HG03064 (cell line): ENCODE measurements at regions not wholly inside any gene's neighbourhood (a gene's known extent, or its start where the extent isn't known, plus 50 kb on each side); places are given as distances from the start of the nearest gene placed in this dataset.

Experiments used
- ATAC-seq: cut with Tn5 transposase; IDR thresholded peaks from one replicate; pipeline ENCODE4 v1.9.1; 2021; ENCODE audit warnings: low read depth; ENCODE audit not compliant: unreplicated experiment

DNA sequence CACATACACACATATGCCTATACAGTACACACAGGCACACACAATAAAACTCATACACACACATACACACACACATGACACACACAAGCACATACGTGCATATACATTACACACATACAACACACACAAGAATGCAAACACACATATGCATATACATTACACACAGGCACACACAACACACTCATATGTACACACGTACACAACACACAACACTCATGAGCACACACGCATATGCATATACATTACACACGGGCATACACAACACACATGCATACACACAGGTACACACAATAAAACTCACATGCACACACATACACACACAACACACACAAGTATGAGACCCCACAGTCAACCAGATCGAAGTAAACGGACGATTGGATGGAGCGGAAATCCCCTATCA, 238.2 kb downstream of the ERMARD start:
- no peak for ATAC-seq

DNA sequence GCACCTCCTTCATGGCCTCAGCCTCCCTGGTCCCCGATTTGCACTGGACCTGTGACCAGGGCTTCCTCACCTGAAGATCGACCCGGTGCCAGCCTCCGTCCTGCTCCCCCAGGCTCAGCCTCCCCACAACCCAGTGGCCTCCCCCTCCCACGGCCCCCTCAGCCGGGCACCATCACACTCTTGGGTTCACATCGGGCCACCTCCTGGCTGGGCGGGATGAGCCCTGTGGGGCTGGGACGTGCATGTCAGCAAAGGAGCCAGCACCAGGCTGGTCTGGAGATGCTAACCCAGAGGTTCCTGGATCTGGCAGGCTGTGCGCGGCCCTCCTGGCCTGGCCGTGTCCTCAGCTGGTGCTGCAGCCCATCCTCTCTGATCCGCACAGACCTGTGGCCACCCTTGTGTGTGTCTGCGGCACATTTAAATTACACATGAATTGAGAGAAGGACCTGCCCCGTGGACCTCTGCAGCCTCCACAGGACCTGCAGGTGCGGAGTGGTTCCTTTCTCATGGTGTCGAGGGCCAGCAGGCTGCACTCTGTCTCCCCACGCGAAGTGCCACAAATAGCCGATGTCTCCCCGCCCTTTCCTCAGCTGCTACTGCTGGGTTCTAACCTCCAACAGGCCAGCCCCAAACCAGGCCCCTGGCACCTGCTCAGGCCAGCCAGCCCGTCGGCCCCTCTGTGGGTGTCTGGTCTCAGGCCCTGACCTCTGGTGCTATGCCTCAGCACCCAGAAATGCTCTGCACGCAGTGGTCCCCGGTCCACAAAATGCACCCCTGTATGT, 237.5 kb downstream of the ERMARD start:
- ATAC-seq, result no peak

DNA sequence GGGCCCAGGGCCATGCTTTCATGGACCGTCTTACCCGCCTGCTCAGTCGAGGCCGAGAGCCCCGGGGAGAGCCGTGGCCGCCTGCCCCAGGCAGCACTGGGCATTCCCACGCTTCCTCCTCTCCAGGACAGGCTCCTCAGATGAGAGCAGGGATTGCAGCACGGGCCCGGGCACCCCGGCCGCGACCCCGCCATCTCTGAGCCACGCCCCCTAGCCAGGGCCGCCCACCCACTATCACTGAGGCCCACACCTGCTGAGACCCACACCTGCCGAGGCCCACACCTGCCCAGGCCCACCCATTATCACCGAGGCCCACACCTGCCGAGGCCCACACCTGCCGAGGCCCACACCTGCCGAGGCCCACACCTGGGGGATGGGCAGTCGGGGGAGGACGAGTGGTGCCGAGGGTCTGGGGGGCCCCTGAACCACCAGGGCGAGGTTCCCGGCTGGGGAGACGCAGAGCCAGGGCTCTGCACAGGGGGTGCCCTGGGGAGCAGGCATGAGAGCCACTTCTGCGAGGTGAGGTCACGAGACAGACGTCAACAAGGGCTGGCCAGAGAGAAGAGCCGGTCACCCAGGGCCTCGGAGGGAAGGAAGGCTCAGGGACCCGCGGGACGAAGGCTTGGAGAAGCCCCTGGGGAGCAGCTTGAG, 235.6 kb downstream of the ERMARD start:
- ATAC-seq, result no peak

DNA sequence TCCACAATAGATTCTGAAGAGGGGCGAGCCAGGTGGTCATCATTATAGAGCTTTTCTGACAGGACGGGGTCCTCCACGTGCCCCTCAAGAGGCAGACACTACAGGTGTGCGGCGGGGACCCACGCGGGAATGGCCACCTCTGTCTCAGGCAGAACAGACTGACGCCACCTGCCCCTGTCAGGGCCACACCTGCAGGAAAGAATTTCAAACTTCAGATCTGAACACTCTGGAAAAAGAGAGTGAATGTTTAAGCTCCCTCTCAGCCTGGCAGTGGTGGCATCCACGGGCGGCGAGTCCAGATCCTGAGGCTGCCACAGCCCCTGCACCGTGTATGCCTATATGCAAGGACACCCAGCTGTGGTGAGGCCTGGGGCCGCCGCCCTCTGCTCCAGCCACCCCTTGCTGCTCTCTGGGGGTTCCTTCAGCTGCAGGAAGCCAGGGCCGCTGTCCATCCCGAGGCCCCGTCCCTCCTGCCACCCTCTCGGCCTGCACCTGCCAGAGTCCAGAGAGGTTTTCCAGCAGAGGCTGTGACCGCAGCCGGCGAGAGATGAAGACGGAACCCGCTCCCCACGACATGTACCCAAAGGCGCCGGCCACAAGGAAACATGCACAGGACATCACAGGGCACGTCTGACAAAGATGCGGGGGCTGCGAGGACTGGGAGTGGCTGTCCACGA, 234.9 kb downstream of the ERMARD start:
- no peak for ATAC-seq

DNA sequence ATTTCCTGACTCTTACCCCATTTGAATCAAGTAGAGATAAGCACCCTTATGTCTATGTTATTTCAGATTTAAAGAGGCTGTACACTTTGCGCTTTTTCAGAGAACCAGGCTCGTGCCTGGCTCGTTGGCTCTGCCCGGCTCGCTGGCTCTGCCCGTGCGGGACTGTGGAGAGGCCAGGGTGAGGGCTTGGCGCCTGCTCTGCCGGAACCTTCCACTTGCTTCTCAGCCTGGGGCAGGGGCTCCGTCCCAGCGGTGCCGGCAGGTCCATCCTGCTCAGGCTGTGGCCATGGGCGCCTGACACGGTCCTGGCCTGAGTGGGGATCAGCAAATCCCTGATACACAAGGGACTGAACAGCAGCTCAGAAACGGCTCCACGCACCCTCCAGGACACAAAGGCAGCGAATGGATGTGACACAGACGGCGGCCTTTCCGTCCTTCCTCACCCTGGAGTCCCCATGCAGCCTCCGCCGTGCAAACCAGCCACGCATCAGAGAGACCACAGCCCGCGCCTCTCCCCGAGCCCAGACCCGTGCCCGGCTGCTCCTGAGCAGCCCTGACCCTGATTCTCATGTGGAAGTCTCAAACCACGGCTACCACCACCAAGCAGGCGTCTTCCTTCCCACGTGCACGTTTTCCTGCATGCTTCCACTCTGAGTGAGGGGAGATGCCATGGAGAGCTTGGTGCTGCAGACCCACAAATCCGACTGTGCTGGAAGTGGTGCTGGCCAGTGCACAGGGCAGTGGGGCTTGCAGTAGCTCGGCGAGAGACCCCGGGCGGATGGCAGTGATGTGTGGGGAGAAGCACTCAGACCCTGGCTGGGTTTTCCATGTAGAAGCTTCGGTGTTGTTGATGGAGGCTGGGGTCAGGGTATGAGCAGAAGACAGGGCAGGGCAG, 233.9 kb downstream of the ERMARD start:
- no peak for ATAC-seq

DNA sequence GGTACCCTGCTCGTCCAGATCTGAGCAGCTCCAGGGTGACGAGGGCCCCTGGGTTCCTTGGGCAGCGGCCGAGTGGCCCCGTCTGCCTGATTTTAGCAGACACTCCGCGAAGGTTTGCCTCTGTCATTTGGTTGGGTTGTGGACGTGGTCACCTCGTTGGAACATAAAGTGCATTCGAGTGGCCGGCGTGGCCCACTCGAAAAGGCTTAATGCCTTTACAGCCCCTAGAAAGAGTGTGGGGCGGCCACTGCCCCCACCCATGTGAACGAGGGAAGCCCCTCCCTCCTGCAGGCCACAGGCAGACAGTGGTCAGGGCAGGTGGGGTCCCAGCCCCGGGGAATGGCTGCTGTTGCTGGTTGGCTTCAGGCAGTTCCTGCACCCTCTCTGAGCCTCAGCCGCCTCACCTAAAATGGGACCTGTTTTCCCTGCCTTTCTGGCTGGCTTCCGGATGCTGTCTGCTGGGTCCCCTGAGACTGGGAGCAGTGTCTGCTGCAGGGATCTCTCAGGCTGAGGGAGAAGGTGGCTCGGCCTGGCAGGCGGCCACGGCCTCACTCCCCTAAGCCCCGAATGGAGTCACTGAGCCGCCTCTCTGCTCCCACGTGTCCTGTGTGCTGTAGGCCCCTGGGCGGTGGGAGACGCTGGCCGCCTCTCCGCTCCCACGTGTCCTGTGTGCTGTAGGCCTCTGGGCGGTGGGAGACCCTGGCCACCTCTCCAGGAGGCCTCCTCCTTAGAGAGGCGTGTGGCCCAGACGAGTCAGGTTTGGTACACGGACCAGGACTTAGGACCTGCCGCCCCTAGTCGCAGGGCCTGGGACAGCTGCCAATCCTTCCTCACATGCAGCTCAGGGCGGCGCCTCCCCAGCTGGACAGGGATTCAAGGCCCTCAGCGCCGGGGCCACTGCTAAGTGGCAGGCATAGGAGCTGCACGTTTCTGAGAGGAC, 233.0 kb downstream of the ERMARD start:
- ATAC-seq, result no peak

DNA sequence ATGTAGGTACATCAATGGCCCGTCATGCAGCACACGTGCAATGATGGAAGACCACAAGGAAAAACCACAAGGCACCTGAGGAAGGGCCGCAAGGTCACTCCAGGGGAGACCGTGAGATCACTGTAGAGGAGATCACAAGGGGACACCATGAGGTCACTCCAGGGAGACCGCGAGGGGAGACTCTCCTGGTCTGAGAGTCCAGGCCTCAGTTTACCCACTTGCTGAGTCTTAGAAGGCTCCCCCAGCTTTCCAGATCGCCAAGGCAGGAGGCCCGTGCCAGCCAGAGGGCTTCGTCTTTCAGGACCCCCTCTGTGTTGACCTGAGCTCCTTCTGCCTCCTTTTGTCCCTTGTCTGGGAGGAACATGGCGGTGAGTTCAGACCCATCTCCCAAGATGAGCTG, 232.2 kb downstream of the ERMARD start:
- no peak for ATAC-seq

DNA sequence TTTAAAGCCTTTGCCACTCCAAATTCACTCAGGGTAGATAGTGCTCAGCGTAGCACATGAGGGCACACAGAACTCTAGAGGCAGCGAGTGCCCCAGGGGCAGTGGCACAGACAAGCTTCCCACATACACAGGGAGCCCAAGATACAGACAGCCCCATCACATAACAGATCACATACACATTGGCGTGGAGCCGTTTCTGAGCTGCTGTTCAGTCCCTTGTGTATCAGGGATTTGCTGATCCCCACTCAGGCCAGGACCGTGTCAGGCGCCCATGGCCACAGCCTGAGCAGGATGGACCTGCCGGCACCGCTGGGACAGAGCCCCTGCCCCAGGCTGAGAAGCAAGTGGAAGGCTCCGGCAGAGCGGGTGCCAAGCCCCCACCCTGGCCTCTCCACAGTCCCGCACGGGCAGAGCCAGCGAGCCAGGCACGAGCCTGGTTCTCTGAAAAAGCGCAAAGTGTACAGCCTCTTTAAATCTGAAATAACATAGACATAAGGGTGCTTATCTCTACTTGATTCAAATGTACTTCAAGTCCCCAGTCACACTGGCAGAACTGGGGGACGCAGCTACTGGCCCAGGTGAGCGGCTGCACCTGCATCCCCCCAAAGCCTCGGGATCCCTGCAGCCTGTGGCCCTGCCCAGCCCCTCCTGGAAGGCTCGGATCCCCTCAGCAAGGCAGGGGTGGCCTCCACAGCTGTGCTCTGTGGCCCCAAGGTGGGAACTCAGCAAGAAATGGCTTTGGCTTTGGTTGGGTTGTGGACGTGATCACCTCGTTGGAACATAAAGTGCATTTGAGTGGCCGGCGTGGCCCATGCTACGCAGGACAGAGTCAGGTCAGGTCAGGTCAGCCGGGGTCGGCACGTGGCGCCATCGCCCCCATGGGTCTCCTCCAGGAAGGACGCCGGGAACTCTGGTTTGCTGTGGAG, 231.3 kb downstream of the ERMARD start:
- no peak for ATAC-seq

DNA sequence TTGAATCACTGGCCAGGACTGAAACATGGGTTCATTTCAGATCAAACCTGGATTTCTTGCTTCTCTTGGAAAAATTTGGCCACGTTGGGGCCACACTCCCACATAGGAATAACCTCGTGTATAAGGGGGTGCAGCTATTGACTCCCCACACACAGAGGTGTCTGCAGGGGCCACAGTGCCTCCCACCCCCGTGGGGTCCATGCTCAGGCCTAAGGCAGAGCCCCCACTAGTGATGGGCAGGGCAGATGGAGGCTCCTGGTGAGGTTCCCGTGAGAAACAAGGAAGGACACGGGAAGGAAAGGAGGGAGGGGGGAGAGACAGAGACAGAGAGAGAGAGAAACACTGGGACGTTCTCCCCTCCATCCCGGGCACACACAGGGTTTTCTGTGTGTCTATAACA, 230.5 kb downstream of the ERMARD start:
- ATAC-seq, result no peak

DNA sequence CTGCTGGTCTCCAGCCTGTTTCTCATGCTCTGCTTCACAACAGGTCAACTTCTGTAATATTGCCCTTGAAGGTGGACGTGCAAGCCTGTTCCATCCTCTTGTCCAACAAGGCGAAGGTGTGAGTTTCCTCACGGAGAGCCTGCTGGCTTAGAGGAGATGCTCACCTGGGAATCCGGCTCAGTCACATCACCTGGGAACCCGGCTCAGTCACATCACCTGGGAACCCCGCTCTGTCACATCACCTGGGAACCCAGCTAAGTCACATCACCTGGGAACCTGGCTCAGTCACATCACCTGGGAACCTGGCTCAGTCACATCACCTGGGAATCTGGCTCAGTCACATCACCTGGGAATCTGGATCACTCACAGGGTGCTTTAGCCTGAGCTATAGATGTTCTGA, 230.1 kb downstream of the ERMARD start:
- ATAC-seq, result no peak

DNA sequence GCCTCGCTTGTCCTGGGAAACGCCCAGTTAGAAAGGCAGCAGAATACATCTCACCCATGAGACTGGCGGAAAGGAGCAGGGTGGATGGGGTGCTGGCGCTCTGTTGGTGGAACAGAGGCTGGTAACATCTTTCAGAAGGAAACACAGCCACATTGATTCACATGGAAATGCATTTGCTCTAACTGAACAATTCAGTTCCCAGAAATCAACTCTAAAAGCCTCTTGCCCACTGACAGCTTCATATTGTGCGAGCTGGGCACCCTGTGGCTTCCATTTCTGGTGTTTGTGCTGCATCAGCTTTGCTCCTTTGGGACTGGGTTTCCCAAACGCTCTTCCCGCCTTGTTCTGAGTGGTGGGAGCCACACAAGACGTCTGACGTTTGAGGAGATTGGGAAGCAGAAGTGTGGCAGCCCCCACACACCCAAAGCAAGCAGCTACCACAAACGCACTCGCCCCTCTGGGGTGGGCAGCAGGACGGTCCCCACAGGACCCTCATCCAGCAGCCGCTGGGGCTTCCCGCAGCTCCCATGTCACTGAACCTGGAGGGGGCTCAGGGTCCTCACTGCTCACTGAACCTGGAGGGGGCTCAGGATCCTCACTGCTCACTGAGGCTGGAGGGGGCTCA, 229.5 kb downstream of the ERMARD start:
- ATAC-seq, result no peak

DNA sequence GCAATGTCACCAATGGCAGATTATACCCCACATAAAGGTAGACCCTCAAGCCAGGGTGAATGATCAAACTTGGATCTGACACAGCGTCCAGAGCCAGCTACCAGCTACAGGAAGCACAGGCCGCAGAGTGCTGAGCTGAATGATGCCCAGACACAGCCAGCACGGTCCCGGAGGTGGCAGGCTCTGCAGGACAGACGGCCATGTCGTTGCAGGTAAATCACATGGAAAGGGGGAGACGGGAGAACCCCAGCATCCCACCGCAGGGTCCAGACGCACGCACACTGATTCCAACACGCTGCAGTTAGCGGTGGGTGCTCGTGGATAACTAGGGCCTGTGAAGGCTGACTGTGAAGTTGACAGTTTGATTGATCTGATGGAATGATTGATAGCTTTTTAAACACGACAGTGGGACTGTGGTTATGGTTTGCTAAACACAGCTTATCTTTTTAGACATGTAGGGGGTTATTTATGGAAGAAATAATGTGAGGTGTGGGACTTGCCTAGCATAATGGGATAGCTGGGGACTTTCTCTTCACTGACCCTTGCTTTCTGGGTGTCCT, 228.5 kb downstream of the ERMARD start:
- ATAC-seq, result no peak

DNA sequence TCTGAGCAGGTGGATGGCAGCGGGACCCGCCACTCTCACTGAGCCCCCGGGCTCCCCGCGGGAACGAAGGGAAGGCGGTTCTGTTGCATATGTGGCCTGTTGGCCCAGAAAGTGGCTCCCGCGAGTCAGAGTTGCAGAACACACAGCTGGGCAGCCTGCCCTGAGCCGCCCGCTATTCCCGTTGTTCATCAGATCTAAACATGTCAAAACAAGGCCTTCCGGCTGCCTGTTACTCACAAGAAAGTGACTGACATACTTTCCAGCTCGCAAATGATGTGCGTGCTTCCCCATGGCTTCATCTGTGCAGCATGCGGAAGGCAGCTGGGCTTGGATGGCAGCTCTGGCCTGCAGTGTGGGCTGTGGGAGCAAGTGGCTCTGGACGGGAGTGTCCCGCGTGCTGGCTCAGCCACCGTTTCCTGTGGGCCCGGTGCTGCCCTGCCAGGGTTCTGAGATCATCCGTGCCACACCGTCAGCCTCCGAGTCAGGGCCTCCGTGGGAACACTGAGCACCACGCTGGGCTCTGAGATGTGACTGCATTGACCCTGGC, 227.3 kb downstream of the ERMARD start:
- no peak for ATAC-seq

DNA sequence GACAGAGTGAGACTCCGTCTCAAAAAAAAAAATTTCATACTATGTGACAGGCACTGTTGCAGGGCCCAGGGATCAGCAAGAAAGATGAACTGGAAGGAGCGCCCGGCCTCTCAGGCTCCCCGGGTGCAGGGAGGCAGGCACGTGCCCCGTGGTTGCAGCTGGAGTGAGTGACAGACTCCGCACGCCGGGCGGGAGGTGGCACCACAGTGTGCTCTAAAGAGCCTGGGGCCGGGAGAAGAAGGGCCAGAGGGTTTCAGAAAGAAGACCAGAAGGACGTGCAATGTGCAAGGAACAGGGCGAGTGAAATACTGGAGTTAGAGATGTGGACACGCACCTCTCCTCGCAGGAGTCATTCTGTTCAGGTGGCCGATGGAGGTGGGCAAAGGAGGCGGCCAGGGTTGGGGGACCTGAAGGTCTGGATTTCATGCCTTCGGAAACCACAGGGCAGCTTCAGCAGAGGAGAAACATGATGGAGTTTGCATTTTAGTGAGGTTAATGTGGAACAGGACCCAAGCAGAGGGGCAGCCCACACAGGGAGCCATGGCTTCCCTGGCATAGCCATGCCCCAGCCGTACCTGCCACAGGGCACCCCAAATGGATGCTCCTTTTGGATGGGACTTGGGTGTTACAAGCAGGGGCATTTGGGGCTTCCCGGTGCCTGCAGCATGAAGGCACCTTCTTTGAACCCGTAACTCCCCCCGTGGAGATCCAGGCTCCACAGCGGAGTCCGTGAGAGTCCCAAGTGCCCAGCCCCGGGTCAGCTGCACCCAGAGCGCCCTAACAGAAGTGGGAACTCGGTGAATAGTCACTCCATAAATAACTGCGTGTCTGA, 226.2 kb downstream of the ERMARD start:
- no peak for ATAC-seq

DNA sequence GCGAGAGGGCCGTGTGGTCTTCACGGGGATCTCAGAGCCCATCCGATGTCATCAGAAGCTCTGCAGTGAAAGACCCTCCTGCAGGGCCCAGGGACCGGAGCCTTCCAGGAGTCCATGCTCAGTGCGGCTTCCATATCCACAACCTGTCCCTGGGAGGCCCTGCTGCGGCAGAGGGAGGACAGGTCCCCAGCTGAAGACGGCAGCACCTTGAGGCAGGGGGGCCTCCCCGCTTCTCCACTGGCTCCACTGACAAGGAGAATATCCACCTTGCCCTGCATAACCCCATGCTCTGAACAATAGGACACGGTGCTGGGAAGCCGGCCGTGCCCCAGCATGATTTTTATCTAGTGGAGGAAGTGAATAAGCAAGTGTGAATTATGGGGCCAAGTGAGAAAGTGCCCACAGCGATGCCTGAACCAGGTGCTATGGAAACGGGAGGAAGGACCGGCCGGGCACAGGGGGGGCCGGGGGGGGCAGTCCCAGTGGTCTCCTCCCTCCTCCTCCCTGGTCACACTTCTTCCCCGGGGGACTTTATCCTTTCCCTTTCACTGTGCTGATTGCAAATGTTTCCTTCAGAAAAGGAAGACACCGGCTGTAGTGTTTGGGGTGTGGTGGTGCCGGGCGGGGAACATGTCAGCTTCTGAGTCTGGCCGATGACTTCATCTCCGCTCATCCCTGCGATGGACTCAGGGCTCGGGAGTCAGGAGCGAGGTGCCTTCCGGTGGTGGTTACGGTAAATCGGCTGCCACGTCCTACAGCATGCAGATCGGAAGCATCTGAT, 225.1 kb downstream of the ERMARD start:
- ATAC-seq, result no peak

DNA sequence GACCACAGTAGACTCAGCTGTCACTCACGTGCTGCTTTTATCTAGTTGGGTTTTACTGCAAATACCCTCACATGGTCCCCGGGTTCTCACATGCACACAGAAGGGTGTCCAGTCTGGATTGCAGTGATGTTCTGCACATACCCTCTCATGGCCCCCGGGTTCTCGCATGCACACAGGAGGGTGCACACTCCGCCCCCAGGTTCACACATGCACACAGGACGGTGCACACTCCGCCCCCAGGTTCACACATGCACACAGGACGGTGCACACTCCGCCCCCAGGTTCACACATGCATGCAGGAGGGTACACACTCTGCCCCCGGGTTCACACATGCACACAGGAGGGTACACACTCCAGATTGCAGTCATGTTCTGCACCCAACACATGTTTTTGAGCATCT, 224.3 kb downstream of the ERMARD start:
- no peak for ATAC-seq
